ENCODE measurements at regions not wholly inside any gene's neighbourhood (a gene's known extent, or its start where the extent isn't known, plus 50 kb on each side); places are given as distances from the start of the nearest gene placed in this dataset.

DNA sequence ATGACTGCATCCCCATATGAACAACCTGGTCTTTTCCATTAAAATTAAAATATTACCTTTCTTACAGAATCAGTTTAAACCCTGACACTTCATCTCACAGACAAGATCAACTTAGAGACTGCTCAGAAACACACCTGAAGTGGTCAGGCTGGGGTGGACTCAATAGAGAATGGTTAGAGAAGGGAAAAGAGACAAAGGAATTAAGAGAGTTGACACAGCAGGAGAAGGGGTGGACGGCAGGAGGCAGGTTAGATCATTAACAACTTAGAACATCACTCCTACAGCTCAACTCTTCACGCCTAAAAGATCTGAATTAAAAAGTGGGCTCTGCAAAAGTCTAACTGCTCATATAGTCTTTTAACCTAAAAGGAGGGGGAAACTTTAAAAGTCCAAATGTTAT lies 157.7 kb upstream of the COL1A2 start:
- Mint-ChIP-seq H3K4me3 (no peak overlapping the region), H3K27ac (no peak overlapping the region), H3K4me1 (ENCODE audit: low read depth) (peaks cover 7% of the 10 kb centered on the region; the same call in 1 of the 2 replicates), H3K36me3 (ENCODE audit: low read depth) (no peaks in the 10 kb centered on the region), H3K27me3 (ENCODE audit: insufficient read depth) (no peaks in the 10 kb centered on the region; the same call in 1 of the 2 replicates), H3K9me3 (no peaks in the 10 kb centered on the region)
- TF ChIP-seq, protein P1, sequence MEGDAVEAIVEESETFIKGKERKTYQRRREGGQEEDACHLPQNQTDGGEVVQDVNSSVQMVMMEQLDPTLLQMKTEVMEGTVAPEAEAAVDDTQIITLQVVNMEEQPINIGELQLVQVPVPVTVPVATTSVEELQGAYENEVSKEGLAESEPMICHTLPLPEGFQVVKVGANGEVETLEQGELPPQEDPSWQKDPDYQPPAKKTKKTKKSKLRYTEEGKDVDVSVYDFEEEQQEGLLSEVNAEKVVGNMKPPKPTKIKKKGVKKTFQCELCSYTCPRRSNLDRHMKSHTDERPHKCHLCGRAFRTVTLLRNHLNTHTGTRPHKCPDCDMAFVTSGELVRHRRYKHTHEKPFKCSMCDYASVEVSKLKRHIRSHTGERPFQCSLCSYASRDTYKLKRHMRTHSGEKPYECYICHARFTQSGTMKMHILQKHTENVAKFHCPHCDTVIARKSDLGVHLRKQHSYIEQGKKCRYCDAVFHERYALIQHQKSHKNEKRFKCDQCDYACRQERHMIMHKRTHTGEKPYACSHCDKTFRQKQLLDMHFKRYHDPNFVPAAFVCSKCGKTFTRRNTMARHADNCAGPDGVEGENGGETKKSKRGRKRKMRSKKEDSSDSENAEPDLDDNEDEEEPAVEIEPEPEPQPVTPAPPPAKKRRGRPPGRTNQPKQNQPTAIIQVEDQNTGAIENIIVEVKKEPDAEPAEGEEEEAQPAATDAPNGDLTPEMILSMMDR (IDR thresholded peaks at IDR 0.05): no peak
- DNase-seq: no peak

- no peak for DNase-seq
- H3K27me3 Mint-ChIP-seq (ENCODE audit: insufficient read depth): no peaks in the 10 kb centered on the region; the same call in 1 of the 2 replicates
- no peaks in the 10 kb centered on the region for H3K9me3 Mint-ChIP-seq
- TF ChIP-seq, protein P1 (IDR thresholded peaks at IDR 0.05): no peak
- no peak overlapping the region for H3K4me3 Mint-ChIP-seq
- H3K27ac Mint-ChIP-seq: no peak overlapping the region
- peaks cover 7% of the 10 kb centered on the region; the same call in 1 of the 2 replicates for H3K4me1 Mint-ChIP-seq (ENCODE audit: low read depth)
- no peaks in the 10 kb centered on the region for H3K36me3 Mint-ChIP-seq (ENCODE audit: low read depth)
Observed at GRCh38 chr7:94237417-94237816, 157.3 kb upstream of the COL1A2 start.

DNA sequence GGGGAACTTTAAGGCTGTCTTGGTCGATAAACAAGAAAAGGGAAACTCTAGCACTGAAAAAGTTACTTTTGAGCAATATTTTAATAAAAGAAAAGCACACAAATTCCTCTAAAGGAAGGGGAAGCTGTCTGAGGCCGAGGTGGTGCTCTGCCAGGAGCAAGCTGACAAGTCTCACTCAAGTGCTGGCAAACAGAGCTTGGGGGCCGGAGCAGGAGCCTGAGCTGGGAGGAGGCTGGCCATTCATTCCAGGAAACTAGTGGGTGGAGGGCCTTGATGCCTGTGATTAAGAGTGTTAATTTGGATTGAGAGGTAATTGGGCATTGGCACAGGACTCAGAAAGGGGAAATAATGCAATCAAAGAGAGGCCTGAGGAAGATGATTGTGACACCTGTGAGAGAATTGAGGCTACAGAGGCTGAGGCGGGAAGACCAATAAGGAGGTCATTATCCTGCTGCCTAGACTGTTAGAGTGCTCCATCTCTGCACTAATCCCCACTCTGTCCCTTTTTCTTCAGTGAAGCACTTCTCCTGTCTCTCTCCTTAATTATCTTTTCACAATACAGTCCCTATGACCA lies 154.9 kb upstream of the COL1A2 start:
- no peaks in the 10 kb centered on the region for H3K9me3 Mint-ChIP-seq
- no peak overlapping the region for H3K27ac Mint-ChIP-seq

GRCh38 chr7:94240902-94241301 lies 153.8 kb upstream of the COL1A2 start:
- Mint-ChIP-seq H3K4me3 (no peak overlapping the region), H3K9me3 (no peaks in the 10 kb centered on the region), H3K36me3 (ENCODE audit: low read depth) (no peaks in the 10 kb centered on the region), H3K27me3 (ENCODE audit: insufficient read depth) (peaks cover 3% of the 10 kb centered on the region; the same call in 1 of the 2 replicates), H3K27ac (no peak overlapping the region), H3K4me1 (ENCODE audit: low read depth) (peaks cover 21% of the 10 kb centered on the region)
- no peak for DNase-seq
- TF ChIP-seq, protein P1 (IDR thresholded peaks at IDR 0.05): no peak

More for the DNA sequence above, 154.9 kb upstream of the COL1A2 start:
- TF ChIP-seq, protein P1 (IDR thresholded peaks at IDR 0.05): no peak
- no peak for DNase-seq
- Mint-ChIP-seq H3K4me3 (no peak overlapping the region), H3K27me3 (ENCODE audit: insufficient read depth) (peaks cover 3% of the 10 kb centered on the region; the same call in 1 of the 2 replicates), H3K4me1 (ENCODE audit: low read depth) (peaks cover 13% of the 10 kb centered on the region), H3K36me3 (ENCODE audit: low read depth) (no peaks in the 10 kb centered on the region)

DNA sequence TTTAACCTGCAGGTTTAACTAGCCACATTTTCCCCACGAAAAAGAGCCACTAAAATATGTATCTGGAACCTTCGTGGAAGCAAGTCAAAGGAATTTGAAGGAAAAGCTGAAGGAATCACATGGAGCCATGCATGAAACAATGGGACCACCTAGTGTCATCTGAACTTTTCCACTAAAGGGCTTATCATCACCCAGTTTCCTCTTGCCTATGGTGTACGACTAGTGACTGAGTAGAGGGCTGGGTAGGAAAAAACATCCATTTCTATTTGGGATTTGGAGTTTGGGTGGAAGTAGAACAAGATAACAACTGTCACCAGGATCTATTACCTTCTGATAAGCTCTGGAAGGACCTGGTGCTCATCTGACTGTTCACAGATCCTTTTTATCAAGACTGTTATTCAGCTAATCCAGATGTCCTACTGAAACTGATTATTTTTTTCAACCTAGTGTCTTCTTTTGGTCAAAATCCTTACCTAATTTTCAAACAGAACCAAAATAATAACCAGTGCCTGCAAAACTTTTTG lies 153.2 kb upstream of the COL1A2 start:
- DNase-seq: no peak
- no peaks in the 10 kb centered on the region for H3K36me3 Mint-ChIP-seq (ENCODE audit: low read depth)
- H3K9me3 Mint-ChIP-seq: no peaks in the 10 kb centered on the region
- H3K4me3 Mint-ChIP-seq: no peak overlapping the region
- H3K4me1 Mint-ChIP-seq (ENCODE audit: low read depth): peaks cover 21% of the 10 kb centered on the region
- H3K27ac Mint-ChIP-seq: no peak overlapping the region
- peaks cover 3% of the 10 kb centered on the region; the same call in 1 of the 2 replicates for H3K27me3 Mint-ChIP-seq (ENCODE audit: insufficient read depth)
- TF ChIP-seq, protein P1 (IDR thresholded peaks at IDR 0.05): no peak
